Esophagus squamous epithelium (tissue), 5 donors: ENCODE measurements at regions not wholly inside any gene's neighbourhood (a gene's known extent, or its start where the extent isn't known, plus 50 kb on each side); places are given as distances from the start of the nearest gene placed in this dataset.

Experiments used
- DNase-seq: peaks from one replicate; lab custom pipeline; 2025; lab: John Stamatoyannopoulos, UW
- H3K27ac ChIP-seq, 4 donors: fragments of 200-600 bp; sonication (generic); one replicate each; pipeline ENCODE4 v1.5.1; 2016 to 2019; ENCODE audit warnings: mild to moderate bottlenecking in 1 of 4
- H3K27me3 ChIP-seq, 4 donors: fragments of 200-600 bp; sonication (generic); 1 replicate in 3 of 4; 2 replicates in 1 of 4; pipeline versions ENCODE4 v1.5.1 to v1.6.0; 2017 to 2021; ENCODE audit warnings: antibody characterized with exemption in 1 of 4
- H3K36me3 ChIP-seq, 3 donors: fragments of 200-600 bp; sonication (generic); one replicate each; pipeline ENCODE4 v1.5.1; 2016 to 2019
- H3K4me1 ChIP-seq, 3 donors: fragments of 200-600 bp; sonication (generic); one replicate each; pipeline ENCODE4 v1.5.1; 2017 to 2019
- H3K4me3 ChIP-seq, 4 donors: fragments of 200-600 bp; sonication (generic); 1 replicate in 3 of 4; 2 replicates in 1 of 4; pipeline ENCODE4 v1.5.1; 2016 to 2019; ENCODE audit warnings: mild to moderate bottlenecking in 2 of 4, moderate library complexity in 1 of 4
- H3K9me3 ChIP-seq, 3 donors: fragments of 200-600 bp; sonication (generic); one replicate each; pipeline ENCODE4 v1.5.1; 2016 to 2019
- CTCF ChIP-seq, 6 experiments: fragments of 450-650 bp in 4 of 6; fragments of 200-600 bp in 2 of 6; sonication (generic) in 2 of 6; IDR thresholded peaks; one replicate each; pipeline ENCODE4 v1.5.1; 2016 to 2019; ENCODE audit warnings: antibody characterized with exemption in 6 of 6, mild to moderate bottlenecking in 4 of 6, moderate library complexity in 4 of 6
- POLR2A ChIP-seq, 4 donors: fragments of 450-650 bp; IDR thresholded peaks; one replicate each; pipeline ENCODE4 v1.6.1; 2017; ENCODE audit warnings: antibody characterized with exemption in 4 of 4, mild to moderate bottlenecking in 4 of 4, moderate library complexity in 3 of 4
- WGBS, 2 donors: methylation state at CpG; one replicate each; pipeline ENCODE4 v1.1.5; 2018; 5-methylcytosine and 5-hydroxymethylcytosine counted together
- intact Hi-C: fragments of 100-400 bp; cut with DNase I; formaldehyde crosslinking; loops from one replicate; pipeline ENCODE4 v1.15.0; 2022
- donor health status: DM: yes; HTN: yes; CAD: no.

GRCh38 chr10:124211921-124212320 lies 118.5 kb upstream of the CHST15 start:
- H3K4me3 ChIP-seq, result no peak overlapping the region
- TF ChIP-seq POLR2A (IDR thresholded peaks at IDR 0.05) (no peak), CTCF (IDR thresholded peaks at IDR 0.05) (no peak)
- WGBS, 2 donors, result 89 to 92% methylated on average over 5 to 8 of the region's 8 CpGs
- peaks cover 0 to 7% (median 0%) of the 10 kb centered on the region in 4 donors for H3K27me3 ChIP-seq
- no peaks in the 10 kb centered on the region for H3K36me3 ChIP-seq
- no peak for DNase-seq
- no peaks in the 10 kb centered on the region for H3K9me3 ChIP-seq
- no peaks in the 10 kb centered on the region for H3K4me1 ChIP-seq
- intact Hi-C loops, result no loop called here
- no peak overlapping the region for H3K27ac ChIP-seq

GRCh38 chr10:124210263-124210662 lies 116.9 kb upstream of the CHST15 start:
- H3K9me3 ChIP-seq, result no peaks in the 10 kb centered on the region
- WGBS, 2 donors, result 88 to 100% methylated on average over 1 of the region's 1 CpG
- DNase-seq, result no peak

GRCh38 chr10:124207391-124207790 lies 114.0 kb upstream of the CHST15 start:
- Histone ChIP-seq H3K4me1 (no peaks in the 10 kb centered on the region), H3K9me3 (no peaks in the 10 kb centered on the region), H3K36me3 (no peaks in the 10 kb centered on the region), H3K27ac (no peak overlapping the region), H3K4me3 (no peak overlapping the region), H3K27me3 (no peaks in the 10 kb centered on the region)
- intact Hi-C loops, result no loop called here
- DNase-seq, result no peak
- TF ChIP-seq CTCF (IDR thresholded peaks at IDR 0.05), result no peak
- no peak for TF ChIP-seq POLR2A (IDR thresholded peaks at IDR 0.05)
- WGBS, 2 donors, result 82 to 88% methylated on average over 3 to 5 of the region's 5 CpGs

More at GRCh38 chr10:124210263-124210662, 116.9 kb upstream of the CHST15 start:
- H3K36me3 ChIP-seq, result no peaks in the 10 kb centered on the region
- H3K4me1 ChIP-seq, result no peaks in the 10 kb centered on the region
- no peaks in the 10 kb centered on the region for H3K27me3 ChIP-seq
- no peak overlapping the region for H3K27ac ChIP-seq
- H3K4me3 ChIP-seq, result no peak overlapping the region
- intact Hi-C loops, result no loop called here
- no peak for TF ChIP-seq POLR2A (IDR thresholded peaks at IDR 0.05)
- no peak for TF ChIP-seq CTCF (IDR thresholded peaks at IDR 0.05)

GRCh38 chr10:124206616-124207015 lies 113.2 kb upstream of the CHST15 start:
- TF ChIP-seq POLR2A (IDR thresholded peaks at IDR 0.05), result no peak
- no peak for TF ChIP-seq CTCF (IDR thresholded peaks at IDR 0.05)
- Histone ChIP-seq H3K27ac (no peak overlapping the region), H3K4me1 (no peaks in the 10 kb centered on the region), H3K36me3 (no peaks in the 10 kb centered on the region), H3K4me3 (no peak overlapping the region), H3K9me3 (no peaks in the 10 kb centered on the region), H3K27me3 (no peaks in the 10 kb centered on the region)
- WGBS, 2 donors, result 58 to 60% methylated on average over 1 to 4 of the region's 4 CpGs
- intact Hi-C loops, result no loop called here
- no peak for DNase-seq

- intact Hi-C loops, result no loop called here
- no peaks in the 10 kb centered on the region for H3K4me1 ChIP-seq
- no peaks in the 10 kb centered on the region for H3K27me3 ChIP-seq
- no peaks in the 10 kb centered on the region for H3K9me3 ChIP-seq
- H3K4me3 ChIP-seq, result no peak overlapping the region
- TF ChIP-seq CTCF (IDR thresholded peaks at IDR 0.05) (no peak), POLR2A (IDR thresholded peaks at IDR 0.05) (no peak)
- DNase-seq, result no peak
- H3K27ac ChIP-seq, result no peak overlapping the region
- no peaks in the 10 kb centered on the region for H3K36me3 ChIP-seq
- WGBS, 2 donors, result 43% methylated on average over 1 of the region's 1 CpG; no CpG with 5 or more reads in 1 of the 2 donors
Measured at GRCh38 chr10:124205432-124205831, 112.0 kb upstream of the CHST15 start.
